Kidney capillary endothelial cell (primary cell): ENCODE measurements at regions not wholly inside any gene's neighbourhood (a gene's known extent, or its start where the extent isn't known, plus 50 kb on each side); places are given as distances from the start of the nearest gene placed in this dataset.
"Not testable (repeated sequence)": the region's sequence is repeated elsewhere in the genome, so short reads cannot be mapped to it uniquely, and the experiment has no call there.

Experiments used
- DNase-seq: peaks from one replicate; pipeline ENCODE4 v3.0.0-alpha.2; 2018; ENCODE audit warnings: low spot score

DNA sequence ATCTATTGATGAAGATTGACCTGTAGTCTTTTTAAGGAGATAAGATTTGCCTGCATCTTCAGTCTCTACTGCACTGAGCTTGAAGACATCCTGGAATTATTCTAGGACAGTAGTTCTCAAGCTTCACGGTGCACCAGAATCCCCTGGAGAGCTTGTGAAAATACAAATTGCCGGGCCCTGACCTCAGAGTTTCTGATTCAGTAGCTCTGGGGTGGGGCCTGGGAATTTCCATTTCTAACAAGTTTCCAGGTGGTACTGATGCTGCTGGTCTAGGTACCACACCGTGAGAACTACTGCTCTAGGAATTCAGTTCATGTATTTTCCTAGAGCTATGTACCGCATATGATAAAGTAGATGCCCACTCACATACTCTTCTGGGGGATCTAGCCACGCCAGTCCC lies 246.1 kb downstream of the HS3ST3B1 start:
- no peak for DNase-seq

DNA sequence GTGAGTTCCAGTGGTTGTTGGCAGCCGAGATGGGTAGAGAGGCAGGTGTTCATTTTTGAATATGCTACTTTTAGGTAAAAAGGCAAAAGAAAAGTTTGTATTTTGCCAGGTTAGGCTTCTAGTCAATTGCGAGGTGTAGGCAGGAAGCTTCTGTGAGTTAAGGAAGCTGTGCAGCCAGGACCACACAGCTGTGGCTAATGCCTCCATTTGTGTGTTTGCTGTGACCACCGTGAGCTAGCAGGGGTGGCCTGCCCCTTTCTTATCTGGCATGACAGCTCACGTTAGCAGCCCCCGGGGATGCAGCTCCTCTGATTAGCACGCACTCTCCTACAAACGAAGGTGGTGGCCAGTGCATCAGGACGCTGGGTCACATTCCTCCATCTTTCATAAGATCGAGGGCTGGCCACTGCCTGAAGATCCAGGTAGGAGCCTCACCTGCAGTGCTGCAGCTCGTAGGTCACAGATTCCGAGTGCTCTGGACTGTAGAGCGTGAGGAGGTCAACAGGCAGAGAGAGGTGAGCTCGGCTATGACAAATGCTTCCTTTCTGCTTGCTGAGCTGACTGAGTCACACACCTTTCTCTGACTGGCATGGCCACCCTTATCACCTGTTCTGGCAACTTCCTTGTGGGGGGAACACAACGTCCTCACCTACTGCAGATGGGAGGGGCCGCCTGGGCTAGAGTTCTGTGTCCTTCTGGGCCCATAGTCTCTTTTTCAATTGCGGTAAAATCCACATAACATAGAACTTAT lies 244.4 kb downstream of the HS3ST3B1 start:
- no peak for DNase-seq

DNA sequence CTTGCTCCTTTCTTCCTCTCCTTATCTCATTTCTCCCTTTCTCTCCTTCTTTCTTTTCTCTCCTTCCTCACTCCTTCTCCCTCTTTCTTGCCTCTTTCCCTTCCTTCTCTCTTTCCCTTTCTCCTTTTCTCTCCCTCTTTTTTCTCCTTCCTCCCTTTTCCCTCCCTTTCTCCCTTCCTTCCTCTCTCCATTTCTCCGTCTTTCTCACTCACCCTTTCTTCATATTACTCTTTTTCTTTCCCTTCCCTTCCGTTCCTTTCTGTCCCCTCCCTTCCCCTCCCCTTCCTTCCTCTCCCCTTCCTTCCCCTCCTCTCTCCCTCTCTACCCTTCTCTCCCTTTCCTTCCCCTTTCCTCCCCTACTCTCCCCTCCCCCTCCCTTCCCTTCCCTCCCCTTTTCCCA lies 240.8 kb downstream of the HS3ST3B1 start:
- DNase-seq: no peak

DNA sequence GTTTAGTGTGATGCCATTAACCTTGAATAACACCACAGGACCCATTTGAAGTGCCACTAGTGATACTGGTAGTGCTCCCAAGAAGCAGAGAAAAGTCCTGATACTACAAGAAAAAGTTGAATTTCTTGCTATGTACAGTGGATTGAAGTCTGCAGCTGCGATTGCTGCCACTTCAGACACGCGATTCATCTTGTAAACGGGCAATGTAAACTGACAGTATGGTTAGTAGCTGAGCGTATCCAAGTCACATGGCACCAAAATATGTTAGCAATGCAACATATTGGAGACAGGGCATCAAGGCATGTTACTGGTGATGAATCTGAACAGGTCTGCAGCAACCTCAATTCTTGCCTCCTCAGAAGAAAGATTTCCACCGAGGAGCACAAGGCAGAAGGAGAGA lies 238.9 kb downstream of the HS3ST3B1 start:
- DNase-seq: no peak

GRCh38 chr17:14532242-14532641 lies 231.4 kb downstream of the HS3ST3B1 start:
- not testable (repeated sequence) for DNase-seq

DNA sequence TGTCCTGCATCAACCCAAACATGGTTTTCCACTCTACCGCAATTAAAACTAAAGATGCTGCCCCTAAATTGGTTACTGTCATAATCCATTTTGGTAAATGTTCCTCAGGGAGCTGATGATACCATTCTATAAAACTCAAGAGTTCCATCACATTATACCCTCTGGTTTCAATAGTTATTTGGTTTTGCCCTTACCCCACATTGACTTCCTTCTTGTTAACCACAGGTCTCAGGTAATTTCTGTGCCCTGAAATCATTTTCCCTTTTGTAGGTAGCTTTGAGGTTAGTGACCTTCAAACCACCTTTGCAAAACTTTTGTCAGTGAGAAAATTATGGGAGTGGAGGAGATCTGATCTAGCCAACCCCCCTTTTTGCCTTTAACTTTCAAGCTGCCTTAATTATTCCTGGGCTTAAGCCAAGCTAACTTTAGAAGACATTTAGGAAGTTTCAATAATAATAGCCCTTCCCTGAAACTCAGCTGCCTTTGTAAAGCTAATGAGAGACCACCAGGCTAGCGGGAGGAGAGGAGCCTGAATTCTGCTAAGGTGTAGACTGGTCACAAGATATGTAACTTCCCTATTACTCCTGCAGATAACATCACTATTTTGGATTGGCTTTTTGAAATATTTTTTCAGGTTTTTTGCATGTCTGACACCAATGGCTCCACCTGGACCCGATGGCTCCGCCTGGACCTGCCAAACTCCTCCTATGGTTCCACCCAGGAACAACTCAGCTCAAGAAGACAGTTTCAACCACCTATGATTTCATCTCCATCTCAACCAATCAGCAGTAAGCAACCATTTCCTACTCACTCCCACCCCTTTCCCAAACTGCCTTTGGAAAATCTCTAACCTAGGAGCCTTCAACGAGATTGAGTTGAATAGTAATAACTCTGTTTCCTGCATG lies 224.9 kb downstream of the HS3ST3B1 start:
- no peak for DNase-seq

DNA sequence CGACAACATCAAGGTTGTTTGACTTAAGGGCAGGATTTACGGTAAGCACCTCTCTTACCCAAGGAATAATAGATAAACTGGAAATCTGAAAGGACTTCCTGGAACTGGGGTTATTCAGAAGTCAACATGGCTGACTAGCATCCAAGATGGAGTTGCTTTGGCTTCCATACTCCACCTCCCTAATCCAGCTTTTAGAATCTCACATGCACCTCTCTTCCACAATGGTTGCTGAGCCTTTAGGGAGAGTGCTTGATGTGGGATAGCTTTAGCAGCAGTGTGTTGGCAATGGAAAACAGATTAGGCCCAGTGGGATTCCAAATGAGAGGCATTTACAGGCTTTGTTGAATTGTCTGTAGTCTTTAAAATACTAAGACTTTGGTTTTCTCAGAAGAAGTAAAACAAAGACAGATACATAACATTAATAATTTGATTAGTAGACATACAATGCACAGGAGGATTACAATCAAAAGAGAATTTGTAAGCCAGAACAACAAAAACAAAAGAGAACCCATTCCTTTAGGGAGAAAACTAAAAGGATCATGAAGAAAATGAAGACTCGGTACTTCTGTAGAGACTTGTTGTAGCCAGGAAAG lies 222.0 kb downstream of the HS3ST3B1 start:
- no peak for DNase-seq

- not testable (repeated sequence) for DNase-seq
Measured at GRCh38 chr17:14518919-14519318, 218.0 kb downstream of the HS3ST3B1 start.

- no peak for DNase-seq
Measured at GRCh38 chr17:14514973-14515372, 214.1 kb downstream of the HS3ST3B1 start.

DNA sequence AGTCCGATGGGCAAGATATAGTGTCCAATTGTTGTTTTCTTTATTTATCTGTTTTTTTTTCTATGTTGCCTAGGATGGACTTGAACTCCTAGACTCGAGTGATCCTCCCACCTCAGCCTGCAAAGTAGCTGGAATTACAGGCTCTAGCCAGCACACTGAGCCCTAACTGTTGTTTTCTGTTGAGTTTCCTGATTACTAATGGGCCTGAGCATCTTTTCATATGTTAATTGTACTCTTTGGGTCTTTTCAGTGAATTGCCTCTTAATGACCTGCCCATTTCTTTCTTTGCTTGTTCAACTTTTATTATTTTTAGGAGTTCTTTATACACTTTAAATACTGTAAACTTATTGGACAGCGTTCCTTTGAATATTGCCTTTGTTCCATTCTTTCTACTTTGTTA lies 213.0 kb downstream of the HS3ST3B1 start:
- DNase-seq: no peak

DNA sequence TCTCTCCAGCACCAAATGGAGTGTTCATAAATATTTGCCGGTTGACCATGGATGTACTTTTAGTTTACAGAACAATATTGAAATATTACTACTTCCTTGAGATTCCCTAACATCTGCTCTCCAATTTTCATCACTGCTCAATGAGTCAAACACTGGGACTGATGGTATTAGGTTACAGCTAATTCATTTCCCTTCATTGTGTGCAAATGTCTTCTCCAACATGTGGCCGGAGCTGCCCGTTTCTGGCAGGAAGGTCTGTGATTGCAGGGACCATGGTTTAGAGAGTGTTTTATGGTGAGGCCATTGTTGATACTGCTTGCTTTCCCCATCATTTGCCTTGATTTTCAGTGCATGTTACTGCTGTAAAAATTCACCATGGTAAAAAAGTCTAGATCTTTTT lies 209.3 kb downstream of the HS3ST3B1 start:
- DNase-seq: no peak

GRCh38 chr17:14508156-14508555 lies 207.3 kb downstream of the HS3ST3B1 start:
- no peak for DNase-seq

- DNase-seq: no peak
Measured at GRCh38 chr17:14506364-14506763, 205.5 kb downstream of the HS3ST3B1 start.

- no peak for DNase-seq
Measured at GRCh38 chr17:14505606-14506005, 204.7 kb downstream of the HS3ST3B1 start.

GRCh38 chr17:14499976-14500375 lies 199.1 kb downstream of the HS3ST3B1 start:
- DNase-seq: no peak

- no peak for DNase-seq
Measured at GRCh38 chr17:14498812-14499211, 197.9 kb downstream of the HS3ST3B1 start.

DNA sequence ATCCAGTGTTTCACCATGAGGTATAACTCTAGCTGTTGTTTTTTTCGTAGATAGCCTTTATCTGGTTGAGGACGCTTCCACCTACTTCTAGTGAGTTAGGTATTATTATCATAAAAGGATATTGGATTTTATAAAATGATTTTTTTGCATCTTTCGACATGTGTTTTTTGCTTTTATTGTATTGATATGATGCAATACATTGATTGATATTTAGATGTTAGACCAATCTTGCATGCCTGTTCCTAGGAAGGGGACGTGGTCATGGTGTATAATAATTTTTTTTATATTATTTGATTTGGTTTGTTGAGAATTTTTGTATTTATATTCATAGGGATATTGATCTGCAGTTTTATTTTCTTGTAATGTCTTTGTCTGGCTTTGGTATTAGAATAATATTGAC lies 193.3 kb downstream of the HS3ST3B1 start:
- no peak for DNase-seq

DNA sequence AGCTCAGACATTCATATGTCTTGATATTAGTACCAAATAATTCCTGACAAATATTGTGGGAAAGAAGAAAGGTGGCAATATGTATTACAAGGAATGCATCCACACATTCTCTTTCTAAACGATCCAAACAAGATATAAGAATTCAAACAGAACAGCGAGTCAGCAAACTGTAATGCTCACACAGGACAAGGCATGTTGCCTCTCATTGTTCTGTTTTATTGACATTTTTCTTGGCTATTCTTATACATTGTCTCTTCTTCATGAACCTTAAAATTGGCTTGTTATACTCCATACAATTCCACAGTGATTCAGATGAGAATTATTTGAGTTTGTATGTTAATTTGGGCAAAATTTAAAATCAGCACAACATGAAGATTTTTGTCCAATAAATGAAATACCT lies 189.1 kb downstream of the HS3ST3B1 start:
- no peak for DNase-seq

- DNase-seq: no peak
Measured at GRCh38 chr17:14488958-14489550, 188.2 kb downstream of the HS3ST3B1 start.

DNA sequence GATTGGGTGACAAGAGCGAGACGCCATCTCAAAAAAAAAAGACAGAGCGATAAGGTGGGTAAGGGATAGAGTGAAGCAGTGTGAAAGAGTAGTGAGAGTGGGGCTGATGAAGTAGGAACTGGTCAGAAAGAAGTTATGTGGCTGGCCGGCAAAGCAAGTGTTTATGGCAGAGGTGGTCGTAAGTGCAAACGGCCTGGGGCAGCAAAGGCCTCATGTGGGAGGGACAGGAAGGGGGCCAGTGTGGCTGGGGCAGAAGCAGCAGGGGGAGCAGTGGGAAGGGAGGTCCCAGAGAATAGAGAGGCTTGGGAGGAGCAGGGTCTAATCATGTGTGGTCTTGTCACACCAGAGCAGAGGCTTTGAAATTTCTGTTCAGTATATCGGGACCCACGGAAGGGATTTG lies 186.2 kb downstream of the HS3ST3B1 start:
- no peak for DNase-seq

GRCh38 chr17:14482715-14483114 lies 181.8 kb downstream of the HS3ST3B1 start:
- DNase-seq: no peak

GRCh38 chr17:14481664-14482063 lies 180.8 kb downstream of the HS3ST3B1 start:
- DNase-seq: no peak

DNA sequence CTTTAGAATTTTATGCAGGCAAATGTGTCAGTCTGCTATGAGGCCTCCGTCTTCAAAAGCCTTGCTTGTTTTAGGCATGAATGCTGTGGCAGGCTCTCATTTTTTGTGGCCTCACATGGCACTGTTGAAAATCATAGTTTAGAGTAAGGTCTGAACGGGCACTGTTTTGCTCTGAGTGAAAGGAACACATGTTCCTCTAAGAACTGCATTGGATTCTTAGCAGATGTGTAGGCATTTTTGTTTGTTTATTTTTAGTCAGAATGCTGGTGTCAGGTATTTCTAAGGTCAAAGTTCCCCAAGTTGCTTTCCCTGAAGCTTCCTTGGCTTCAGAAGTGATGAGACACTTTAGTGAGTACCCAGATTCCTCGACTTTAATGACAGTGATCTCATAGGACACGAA lies 173.7 kb downstream of the HS3ST3B1 start:
- no peak for DNase-seq
